ENCODE measurements at regions not wholly inside any gene's neighbourhood (a gene's known extent, or its start where the extent isn't known, plus 50 kb on each side); places are given as distances from the start of the nearest gene placed in this dataset.

DNA sequence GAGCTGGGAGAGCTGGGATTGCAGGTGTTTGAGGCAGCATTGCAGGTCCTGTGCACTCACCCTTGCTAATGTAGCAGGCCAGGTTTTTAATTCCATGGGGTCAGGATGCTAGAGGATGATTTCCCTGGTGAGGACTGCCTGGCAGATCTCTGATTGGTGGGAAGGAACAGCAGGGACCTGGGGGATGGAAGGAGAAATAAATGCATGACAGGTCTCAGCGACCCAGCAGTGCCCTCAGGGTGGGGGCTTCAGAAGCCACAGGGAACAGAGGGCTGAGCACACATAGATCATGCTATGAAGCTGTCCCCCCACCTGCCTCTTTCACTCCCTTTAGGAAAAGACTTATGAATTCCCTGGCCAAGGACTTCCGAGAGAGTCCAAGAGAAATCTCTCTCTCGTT, 255.5 kb upstream of the N4BP1 start:
- Histone ChIP-seq H3K4me1 (ENCODE audit: control insufficient read depth in 4 of 4, insufficient read depth in 4 of 4, low read length in 3 of 4) (no peaks in the 10 kb centered on the region), H3K27ac (ENCODE audit: low read depth in 1 of 2, low read length in 2 of 2) (no peak overlapping the region), H3K4me3 (ENCODE audit: low read depth in 1 of 3, low read length in 3 of 3) (no peak overlapping the region), H3K9me3 (ENCODE audit: control insufficient read depth in 4 of 4, low read length in 3 of 4) (peaks cover 0 to 8% (median 1%) of the 10 kb centered on the region in 4 donors), H3K36me3 (ENCODE audit: control insufficient read depth in 4 of 4, insufficient read depth in 3 of 4, low read depth in 1 of 4, low read length in 3 of 4) (no peaks in the 10 kb centered on the region), H3K27me3 (ENCODE audit: control insufficient read depth in 4 of 4, insufficient read depth in 4 of 4, low read length in 3 of 4) (no peaks in the 10 kb centered on the region), H3K9ac (ENCODE audit: low read depth in 1 of 2, low read length in 2 of 2) (no peak overlapping the region)
- DNase-seq (ENCODE audit: low spot score) = no peak
- WGBS = 68% methylated on average over 3 of the region's 3 CpGs
- TF ChIP-seq GABPA (IDR thresholded peaks at IDR 0.05 in 1 of 2, conservative IDR thresholded peaks at IDR 0.05 in 1 of 2) (no peak), FOXA2 (IDR thresholded peaks at IDR 0.05) (no peak), YY1 (IDR thresholded peaks at IDR 0.05) (no peak), NR2F2 (IDR thresholded peaks at IDR 0.05) (no peak), EGR1 (IDR thresholded peaks at IDR 0.05; ENCODE audit: low read depth in 2 of 2) (no peak), HNF4A (conservative IDR thresholded peaks at IDR 0.05) (no peak), RAD21 (IDR thresholded peaks at IDR 0.05) (no peak), FOXA1 (IDR thresholded peaks at IDR 0.05) (no peak), RXRA (IDR thresholded peaks at IDR 0.05) (no peak), TAF1 (conservative IDR thresholded peaks at IDR 0.05) (no peak)

DNA sequence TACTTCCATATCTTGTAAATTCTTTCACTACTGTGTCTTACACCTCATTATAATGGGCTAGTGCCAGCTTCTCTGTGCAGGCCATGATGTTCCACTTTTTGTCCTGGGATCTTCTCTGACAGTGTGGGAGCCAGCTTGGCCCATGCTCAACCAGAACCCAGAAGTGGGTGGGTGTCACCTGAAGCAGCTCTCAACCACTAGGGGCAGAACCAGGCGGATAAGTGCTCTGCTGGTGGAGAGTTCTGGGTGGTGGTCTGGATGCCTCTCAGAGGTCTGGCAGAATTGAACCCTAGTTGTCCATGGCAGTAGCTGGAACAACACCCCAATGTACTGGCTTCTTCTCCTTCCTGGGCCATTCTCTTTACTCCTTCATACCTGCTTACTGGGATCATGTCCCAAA, 254.1 kb upstream of the N4BP1 start:
- Histone ChIP-seq H3K27me3 (ENCODE audit: control insufficient read depth in 4 of 4, insufficient read depth in 4 of 4, low read length in 3 of 4) (no peaks in the 10 kb centered on the region), H3K4me3 (ENCODE audit: low read depth in 1 of 3, low read length in 3 of 3) (no peak overlapping the region), H3K4me1 (ENCODE audit: control insufficient read depth in 4 of 4, insufficient read depth in 4 of 4, low read length in 3 of 4) (no peaks in the 10 kb centered on the region), H3K9me3 (ENCODE audit: control insufficient read depth in 4 of 4, low read length in 3 of 4) (peaks cover 0 to 8% (median 1%) of the 10 kb centered on the region in 4 donors), H3K27ac (ENCODE audit: low read depth in 1 of 2, low read length in 2 of 2) (no peak overlapping the region), H3K36me3 (ENCODE audit: control insufficient read depth in 4 of 4, insufficient read depth in 3 of 4, low read depth in 1 of 4, low read length in 3 of 4) (no peaks in the 10 kb centered on the region), H3K9ac (ENCODE audit: low read depth in 1 of 2, low read length in 2 of 2) (no peak overlapping the region)
- 63% methylated on average over 1 of the region's 1 CpG for whole genome bisulfite sequencing
- DNase-seq (ENCODE audit: low spot score) = no peak
- TF ChIP-seq, protein P1, sequence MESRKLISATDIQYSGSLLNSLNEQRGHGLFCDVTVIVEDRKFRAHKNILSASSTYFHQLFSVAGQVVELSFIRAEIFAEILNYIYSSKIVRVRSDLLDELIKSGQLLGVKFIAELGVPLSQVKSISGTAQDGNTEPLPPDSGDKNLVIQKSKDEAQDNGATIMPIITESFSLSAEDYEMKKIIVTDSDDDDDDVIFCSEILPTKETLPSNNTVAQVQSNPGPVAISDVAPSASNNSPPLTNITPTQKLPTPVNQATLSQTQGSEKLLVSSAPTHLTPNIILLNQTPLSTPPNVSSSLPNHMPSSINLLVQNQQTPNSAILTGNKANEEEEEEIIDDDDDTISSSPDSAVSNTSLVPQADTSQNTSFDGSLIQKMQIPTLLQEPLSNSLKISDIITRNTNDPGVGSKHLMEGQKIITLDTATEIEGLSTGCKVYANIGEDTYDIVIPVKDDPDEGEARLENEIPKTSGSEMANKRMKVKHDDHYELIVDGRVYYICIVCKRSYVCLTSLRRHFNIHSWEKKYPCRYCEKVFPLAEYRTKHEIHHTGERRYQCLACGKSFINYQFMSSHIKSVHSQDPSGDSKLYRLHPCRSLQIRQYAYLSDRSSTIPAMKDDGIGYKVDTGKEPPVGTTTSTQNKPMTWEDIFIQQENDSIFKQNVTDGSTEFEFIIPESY (IDR thresholded peaks at IDR 0.05) = no peak
- TF ChIP-seq SP1 (IDR thresholded peaks at IDR 0.05) (no peak), HNF4G (IDR thresholded peaks at IDR 0.05) (no peak), JUND (IDR thresholded peaks at IDR 0.05) (no peak), RAD21 (IDR thresholded peaks at IDR 0.05) (no peak), CTCF (IDR thresholded peaks at IDR 0.05; ENCODE audit: low read depth, low read length, missing input control) (no peak), FOXA2 (IDR thresholded peaks at IDR 0.05) (no peak), HNF4A (conservative IDR thresholded peaks at IDR 0.05) (no peak), RXRA (IDR thresholded peaks at IDR 0.05) (no peak), MAX (IDR thresholded peaks at IDR 0.05) (no peak), TAF1 (conservative IDR thresholded peaks at IDR 0.05) (no peak), ATF3 (IDR thresholded peaks at IDR 0.05) (no peak), GABPA (IDR thresholded peaks at IDR 0.05 in 1 of 2, conservative IDR thresholded peaks at IDR 0.05 in 1 of 2) (no peak), YY1 (IDR thresholded peaks at IDR 0.05) (no peak), FOXA1 (IDR thresholded peaks at IDR 0.05) (no peak), NR2F2 (IDR thresholded peaks at IDR 0.05) (no peak), EGR1 (IDR thresholded peaks at IDR 0.05; ENCODE audit: low read depth in 2 of 2) (no peak)
- TF ChIP-seq, protein P2, sequence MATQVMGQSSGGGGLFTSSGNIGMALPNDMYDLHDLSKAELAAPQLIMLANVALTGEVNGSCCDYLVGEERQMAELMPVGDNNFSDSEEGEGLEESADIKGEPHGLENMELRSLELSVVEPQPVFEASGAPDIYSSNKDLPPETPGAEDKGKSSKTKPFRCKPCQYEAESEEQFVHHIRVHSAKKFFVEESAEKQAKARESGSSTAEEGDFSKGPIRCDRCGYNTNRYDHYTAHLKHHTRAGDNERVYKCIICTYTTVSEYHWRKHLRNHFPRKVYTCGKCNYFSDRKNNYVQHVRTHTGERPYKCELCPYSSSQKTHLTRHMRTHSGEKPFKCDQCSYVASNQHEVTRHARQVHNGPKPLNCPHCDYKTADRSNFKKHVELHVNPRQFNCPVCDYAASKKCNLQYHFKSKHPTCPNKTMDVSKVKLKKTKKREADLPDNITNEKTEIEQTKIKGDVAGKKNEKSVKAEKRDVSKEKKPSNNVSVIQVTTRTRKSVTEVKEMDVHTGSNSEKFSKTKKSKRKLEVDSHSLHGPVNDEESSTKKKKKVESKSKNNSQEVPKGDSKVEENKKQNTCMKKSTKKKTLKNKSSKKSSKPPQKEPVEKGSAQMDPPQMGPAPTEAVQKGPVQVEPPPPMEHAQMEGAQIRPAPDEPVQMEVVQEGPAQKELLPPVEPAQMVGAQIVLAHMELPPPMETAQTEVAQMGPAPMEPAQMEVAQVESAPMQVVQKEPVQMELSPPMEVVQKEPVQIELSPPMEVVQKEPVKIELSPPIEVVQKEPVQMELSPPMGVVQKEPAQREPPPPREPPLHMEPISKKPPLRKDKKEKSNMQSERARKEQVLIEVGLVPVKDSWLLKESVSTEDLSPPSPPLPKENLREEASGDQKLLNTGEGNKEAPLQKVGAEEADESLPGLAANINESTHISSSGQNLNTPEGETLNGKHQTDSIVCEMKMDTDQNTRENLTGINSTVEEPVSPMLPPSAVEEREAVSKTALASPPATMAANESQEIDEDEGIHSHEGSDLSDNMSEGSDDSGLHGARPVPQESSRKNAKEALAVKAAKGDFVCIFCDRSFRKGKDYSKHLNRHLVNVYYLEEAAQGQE (IDR thresholded peaks at IDR 0.05) = no peak
